KMS-11 (cell line): ENCODE measurements at regions not wholly inside any gene's neighbourhood (a gene's known extent, or its start where the extent isn't known, plus 50 kb on each side); places are given as distances from the start of the nearest gene placed in this dataset.

Source experiments
- H2AFZ ChIP-seq: fragments of 200-600 bp; sonication (generic); 2 replicates; pipeline ENCODE4 v1.6.1; 2016; ENCODE audit warnings: antibody characterized with exemption, mixed run types, low read depth
- H3K27ac ChIP-seq: fragments of 200-600 bp; sonication (generic); 2 replicates; pipeline ENCODE4 v1.6.1; 2016; ENCODE audit warnings: mild to moderate bottlenecking, mixed run types
- H3K27me3 ChIP-seq: fragments of 200-600 bp; sonication (generic); 2 replicates; pipeline ENCODE4 v1.6.1; 2017; ENCODE audit warnings: mild to moderate bottlenecking, low read depth, mixed run types, moderate library complexity; ENCODE audit not compliant: insufficient read depth
- H3K36me3 ChIP-seq: fragments of 200-600 bp; sonication (generic); 2 replicates; pipeline ENCODE4 v1.6.1; 2017; ENCODE audit warnings: mild to moderate bottlenecking, mixed run types; ENCODE audit not compliant: insufficient read depth
- H3K4me1 ChIP-seq: fragments of 200-600 bp; sonication (generic); 2 replicates; pipeline ENCODE4 v1.6.1; 2016; ENCODE audit warnings: mild to moderate bottlenecking, low read depth, mixed run types; ENCODE audit not compliant: poor library complexity, severe bottlenecking
- H3K4me2 ChIP-seq: fragments of 200-600 bp; sonication (generic); 2 replicates; pipeline ENCODE4 v1.7.0; 2016; ENCODE audit warnings: mild to moderate bottlenecking, mixed run types
- H3K4me3 ChIP-seq: fragments of 200-600 bp; sonication (generic); IDR thresholded peaks from 2 replicates; pipeline ENCODE4 v1.6.1; 2017; ENCODE audit warnings: low read depth, low read length, mixed read lengths; ENCODE audit not compliant: insufficient read depth
- H3K79me2 ChIP-seq: fragments of 200-600 bp; sonication (generic); 2 replicates; pipeline ENCODE4 v1.6.1; 2016; ENCODE audit warnings: low read depth, mixed run types; ENCODE audit not compliant: insufficient read depth
- H3K9ac ChIP-seq: fragments of 200-600 bp; sonication (generic); 2 replicates; pipeline ENCODE4 v1.6.1; 2016; ENCODE audit warnings: mild to moderate bottlenecking, mixed run types
- H4K20me1 ChIP-seq: fragments of 200-600 bp; sonication (generic); 2 replicates; pipeline ENCODE4 v1.6.1; 2016; ENCODE audit warnings: mild to moderate bottlenecking, mixed run types; ENCODE audit not compliant: insufficient read depth
- TF ChIP-seq, protein P1 (sequence below): fragments of 200-600 bp; sonication (generic); conservative IDR thresholded peaks from 2 replicates; pipeline ENCODE4 v1.6.1; 2017; ENCODE audit warnings: low read depth, mild to moderate bottlenecking, antibody characterized with exemption, low read length, moderate library complexity, mixed read lengths

DNA sequence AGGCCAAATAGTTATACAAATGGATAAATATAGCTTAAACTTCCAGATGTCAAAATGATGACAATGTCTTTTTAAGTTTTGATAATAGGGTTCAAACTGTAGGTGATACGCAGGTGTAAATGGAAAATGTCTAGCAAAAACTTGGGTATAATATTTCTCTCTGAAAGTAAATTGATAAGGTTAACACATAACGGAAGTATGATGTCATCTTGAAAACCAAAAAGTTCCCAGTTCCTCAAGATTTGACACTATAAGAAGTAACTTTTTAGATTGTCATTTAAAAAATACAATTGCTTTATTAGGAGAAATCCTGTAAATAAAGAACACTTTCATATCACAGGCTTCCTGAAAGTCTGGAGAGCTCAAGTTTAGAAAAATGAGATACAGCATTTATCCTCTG lies 483.4 kb downstream of the FRK start:
- H3K36me3 ChIP-seq = no peaks in the 10 kb centered on the region
- TF ChIP-seq, protein P1, sequence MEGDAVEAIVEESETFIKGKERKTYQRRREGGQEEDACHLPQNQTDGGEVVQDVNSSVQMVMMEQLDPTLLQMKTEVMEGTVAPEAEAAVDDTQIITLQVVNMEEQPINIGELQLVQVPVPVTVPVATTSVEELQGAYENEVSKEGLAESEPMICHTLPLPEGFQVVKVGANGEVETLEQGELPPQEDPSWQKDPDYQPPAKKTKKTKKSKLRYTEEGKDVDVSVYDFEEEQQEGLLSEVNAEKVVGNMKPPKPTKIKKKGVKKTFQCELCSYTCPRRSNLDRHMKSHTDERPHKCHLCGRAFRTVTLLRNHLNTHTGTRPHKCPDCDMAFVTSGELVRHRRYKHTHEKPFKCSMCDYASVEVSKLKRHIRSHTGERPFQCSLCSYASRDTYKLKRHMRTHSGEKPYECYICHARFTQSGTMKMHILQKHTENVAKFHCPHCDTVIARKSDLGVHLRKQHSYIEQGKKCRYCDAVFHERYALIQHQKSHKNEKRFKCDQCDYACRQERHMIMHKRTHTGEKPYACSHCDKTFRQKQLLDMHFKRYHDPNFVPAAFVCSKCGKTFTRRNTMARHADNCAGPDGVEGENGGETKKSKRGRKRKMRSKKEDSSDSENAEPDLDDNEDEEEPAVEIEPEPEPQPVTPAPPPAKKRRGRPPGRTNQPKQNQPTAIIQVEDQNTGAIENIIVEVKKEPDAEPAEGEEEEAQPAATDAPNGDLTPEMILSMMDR = no peak
- H3K27ac ChIP-seq = no peak overlapping the region
- no peak overlapping the region for H3K9ac ChIP-seq
- H2AFZ ChIP-seq = no peak overlapping the region
- no peaks in the 10 kb centered on the region for H4K20me1 ChIP-seq
- H3K4me2 ChIP-seq = no peak overlapping the region
- no peaks in the 10 kb centered on the region for H3K4me1 ChIP-seq
- H3K79me2 ChIP-seq = no peaks in the 10 kb centered on the region
- no peaks in the 10 kb centered on the region for H3K27me3 ChIP-seq
- no peak overlapping the region for H3K4me3 ChIP-seq

DNA sequence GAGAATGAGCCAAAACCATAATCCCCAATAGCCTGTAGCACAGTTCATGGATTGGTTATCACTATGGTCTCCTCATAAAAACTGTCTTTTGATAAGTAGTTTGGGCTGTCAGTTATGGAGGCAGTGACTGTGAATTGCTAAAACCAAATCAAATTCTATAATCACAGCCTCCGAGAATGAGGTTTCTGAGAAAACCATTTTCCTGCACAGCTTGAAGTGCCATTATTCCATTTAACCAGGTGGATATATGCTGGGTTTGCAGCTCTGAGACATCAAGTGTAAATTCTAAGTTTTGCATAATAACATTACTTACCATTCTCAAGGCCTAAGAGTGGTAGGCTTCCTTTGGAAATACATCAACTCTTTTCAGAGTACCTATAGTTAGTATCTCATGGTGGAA lies 485.4 kb downstream of the FRK start:
- Histone ChIP-seq H3K4me2 (no peak overlapping the region), H3K4me1 (no peaks in the 10 kb centered on the region), H3K36me3 (no peaks in the 10 kb centered on the region), H3K79me2 (no peaks in the 10 kb centered on the region), H3K9ac (no peak overlapping the region), H4K20me1 (no peaks in the 10 kb centered on the region), H3K27ac (no peak overlapping the region), H2AFZ (no peak overlapping the region), H3K4me3 (no peak overlapping the region), H3K27me3 (no peaks in the 10 kb centered on the region)
- TF ChIP-seq, protein P1 = no peak

DNA sequence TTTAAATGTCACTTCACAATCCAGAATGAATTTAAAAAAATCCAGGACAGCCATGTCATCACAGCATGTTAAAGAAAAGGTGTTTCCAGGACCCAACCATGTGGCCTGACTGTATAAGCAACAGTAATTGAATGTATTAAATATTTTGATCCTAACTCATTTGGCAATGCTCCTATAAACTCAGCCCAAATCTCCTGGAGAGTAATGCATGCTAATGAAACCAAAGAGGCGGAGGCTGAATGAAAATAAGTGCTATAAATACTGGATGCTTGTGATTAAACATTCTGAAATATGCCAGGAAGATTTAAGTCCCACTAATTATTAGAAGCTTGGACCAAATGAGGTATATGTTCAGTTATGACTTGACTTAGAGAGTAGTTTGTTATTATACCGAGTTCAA lies 486.8 kb downstream of the FRK start:
- H3K36me3 ChIP-seq = no peaks in the 10 kb centered on the region
- no peak overlapping the region for H2AFZ ChIP-seq
- no peaks in the 10 kb centered on the region for H3K27me3 ChIP-seq
- H3K27ac ChIP-seq = no peak overlapping the region
- no peak overlapping the region for H3K9ac ChIP-seq
- no peaks in the 10 kb centered on the region for H3K4me1 ChIP-seq
- TF ChIP-seq, protein P1 = no peak
- no peaks in the 10 kb centered on the region for H4K20me1 ChIP-seq
- H3K4me3 ChIP-seq = no peak overlapping the region
- H3K79me2 ChIP-seq = no peaks in the 10 kb centered on the region
- no peak overlapping the region for H3K4me2 ChIP-seq

DNA sequence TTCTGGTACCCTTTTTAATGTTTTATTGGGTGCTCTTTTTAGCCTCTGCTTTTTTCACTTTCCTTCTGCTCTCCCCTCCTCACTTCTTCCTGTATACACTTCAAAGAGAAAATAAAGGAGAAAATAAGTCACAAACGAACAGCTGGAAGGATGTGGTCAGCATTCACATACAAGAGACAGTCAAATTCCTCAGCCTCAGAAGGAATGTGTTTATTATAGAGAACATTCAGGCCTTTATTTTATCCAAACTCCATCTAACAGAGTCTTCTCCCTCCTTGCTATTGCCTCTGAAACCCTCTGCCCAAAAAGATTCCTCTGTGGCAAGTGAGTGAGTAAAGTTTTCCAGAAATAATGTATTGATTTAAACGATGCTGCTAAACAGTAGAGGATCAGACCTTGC lies 490.4 kb downstream of the FRK start:
- Histone ChIP-seq H3K4me2 (no peak overlapping the region), H3K4me3 (no peak overlapping the region), H3K27ac (no peak overlapping the region), H3K36me3 (no peaks in the 10 kb centered on the region), H3K4me1 (no peaks in the 10 kb centered on the region), H4K20me1 (no peaks in the 10 kb centered on the region), H3K27me3 (no peaks in the 10 kb centered on the region), H3K79me2 (no peaks in the 10 kb centered on the region), H2AFZ (no peak overlapping the region), H3K9ac (no peak overlapping the region)
- TF ChIP-seq, protein P1 = no peak

DNA sequence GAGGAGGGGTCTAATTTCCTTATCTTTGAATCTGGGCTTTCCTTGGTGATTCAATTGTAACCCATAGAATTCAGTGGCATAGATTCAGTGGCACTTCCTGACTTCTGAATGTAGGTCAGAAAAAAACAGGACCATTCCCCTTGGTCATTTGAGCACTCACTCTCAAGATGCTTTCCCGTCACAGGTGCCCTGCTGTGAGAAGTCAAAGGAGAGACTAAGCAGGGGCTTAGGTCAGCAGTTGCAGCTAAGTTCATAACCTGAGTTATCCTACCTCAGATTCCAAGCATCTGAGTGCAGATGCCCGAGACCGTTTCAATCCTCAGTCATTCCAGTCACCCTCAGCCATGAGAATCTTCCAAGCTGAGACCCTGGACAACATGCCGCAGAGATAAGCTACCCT lies 506.6 kb downstream of the FRK start:
- Histone ChIP-seq H2AFZ (no peak overlapping the region), H4K20me1 (no peaks in the 10 kb centered on the region), H3K27me3 (no peaks in the 10 kb centered on the region), H3K36me3 (no peaks in the 10 kb centered on the region), H3K79me2 (no peaks in the 10 kb centered on the region), H3K27ac (no peak overlapping the region), H3K4me1 (no peaks in the 10 kb centered on the region), H3K4me2 (no peak overlapping the region), H3K4me3 (no peak overlapping the region), H3K9ac (no peak overlapping the region)
- TF ChIP-seq, protein P1 = no peak
